Left lung (tissue), 4 donors: ENCODE measurements at regions not wholly inside any gene's neighbourhood (a gene's known extent, or its start where the extent isn't known, plus 50 kb on each side); places are given as distances from the start of the nearest gene placed in this dataset.

Experiments
- ATAC-seq: fragments of 200-7000 bp; cut with Tn5 transposase; one replicate; pipeline ENCODE4 v1.9.1; 2020; ENCODE audit warnings: moderate library complexity
- DNase-seq, 4 donors: peaks; one replicate each; pipeline ENCODE4 v3.0.0-alpha.2; 2013 to 2020
- H3K27ac ChIP-seq, 2 donors: fragments of 200-600 bp; sonication (generic) in 1 of 2; one replicate each; pipeline versions ENCODE4 v1.5.0 to v1.8.0; 2020 to 2021
- H3K27me3 ChIP-seq, 2 donors: fragments of 200-600 bp; sonication (generic) in 1 of 2; one replicate each; pipeline versions ENCODE4 v1.5.0 to v1.8.0; 2020 to 2021
- H3K36me3 ChIP-seq, 2 donors: fragments of 200-600 bp; sonication (generic) in 1 of 2; one replicate each; pipeline versions ENCODE4 v1.5.0 to v1.8.0; 2020 to 2021
- H3K4me1 ChIP-seq, 2 donors: fragments of 200-600 bp; one replicate each; pipeline ENCODE4 v1.8.0; 2021
- H3K4me3 ChIP-seq, 2 donors: fragments of 200-600 bp; sonication (generic) in 1 of 2; one replicate each; pipeline versions ENCODE4 v1.5.0 to v1.8.0; 2020 to 2021; ENCODE audit warnings: mild to moderate bottlenecking in 1 of 2
- H3K9me3 ChIP-seq, 2 donors: fragments of 200-600 bp; sonication (generic) in 1 of 2; one replicate each; pipeline versions ENCODE4 v1.5.0 to v1.8.0; 2020 to 2021
- intact Hi-C, 2 donors: fragments of 100-400 bp; cut with DNase I; formaldehyde crosslinking; loops; one replicate each; pipeline versions ENCODE4 v1.11.2 to v1.14.2; 2022
- TF ChIP-seq, protein P1 (sequence below), 2 donors: fragments of 200-600 bp; sonication (generic) in 1 of 2; IDR thresholded peaks; one replicate each; pipeline versions ENCODE4 v1.5.0 to v1.8.0; 2021; ENCODE audit warnings: antibody characterized with exemption in 2 of 2
- donor health status: DM: no; HTN: yes; CAD: no.
- donor health status: DM: no; HTN: no; CAD: no.

DNA sequence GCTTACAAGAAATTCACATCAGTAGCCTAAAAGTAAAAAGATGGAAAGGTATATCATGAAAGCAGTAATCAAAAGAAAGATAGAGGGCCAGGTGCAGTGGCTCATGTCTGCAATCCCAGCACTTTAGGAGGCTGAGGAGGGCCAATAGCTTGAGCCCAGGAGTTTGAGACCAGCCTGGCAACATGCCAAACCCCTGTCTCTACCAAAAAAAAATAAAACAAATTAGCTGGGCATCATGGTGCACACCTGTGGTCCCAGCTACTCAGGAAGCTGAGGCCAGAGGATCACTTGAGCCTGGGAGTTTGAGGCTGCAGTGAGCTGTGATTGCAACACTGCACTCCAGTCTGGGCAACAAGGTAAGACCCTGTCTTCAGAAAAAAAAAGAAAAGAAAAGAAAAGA, 55.5 kb downstream of the GSPT2 start:
- intact Hi-C loops, result no loop called here
- no peaks in the 10 kb centered on the region for H3K4me1 ChIP-seq
- TF ChIP-seq, protein P1, sequence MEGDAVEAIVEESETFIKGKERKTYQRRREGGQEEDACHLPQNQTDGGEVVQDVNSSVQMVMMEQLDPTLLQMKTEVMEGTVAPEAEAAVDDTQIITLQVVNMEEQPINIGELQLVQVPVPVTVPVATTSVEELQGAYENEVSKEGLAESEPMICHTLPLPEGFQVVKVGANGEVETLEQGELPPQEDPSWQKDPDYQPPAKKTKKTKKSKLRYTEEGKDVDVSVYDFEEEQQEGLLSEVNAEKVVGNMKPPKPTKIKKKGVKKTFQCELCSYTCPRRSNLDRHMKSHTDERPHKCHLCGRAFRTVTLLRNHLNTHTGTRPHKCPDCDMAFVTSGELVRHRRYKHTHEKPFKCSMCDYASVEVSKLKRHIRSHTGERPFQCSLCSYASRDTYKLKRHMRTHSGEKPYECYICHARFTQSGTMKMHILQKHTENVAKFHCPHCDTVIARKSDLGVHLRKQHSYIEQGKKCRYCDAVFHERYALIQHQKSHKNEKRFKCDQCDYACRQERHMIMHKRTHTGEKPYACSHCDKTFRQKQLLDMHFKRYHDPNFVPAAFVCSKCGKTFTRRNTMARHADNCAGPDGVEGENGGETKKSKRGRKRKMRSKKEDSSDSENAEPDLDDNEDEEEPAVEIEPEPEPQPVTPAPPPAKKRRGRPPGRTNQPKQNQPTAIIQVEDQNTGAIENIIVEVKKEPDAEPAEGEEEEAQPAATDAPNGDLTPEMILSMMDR (IDR thresholded peaks at IDR 0.05), result no peak
- H3K9me3 ChIP-seq, result no peaks in the 10 kb centered on the region
- H3K4me3 ChIP-seq, result no peak overlapping the region
- no peaks in the 10 kb centered on the region for H3K36me3 ChIP-seq
- H3K27ac ChIP-seq, result no peak overlapping the region
- no peak for ATAC-seq
- no peaks in the 10 kb centered on the region for H3K27me3 ChIP-seq
- no peak for DNase-seq

DNA sequence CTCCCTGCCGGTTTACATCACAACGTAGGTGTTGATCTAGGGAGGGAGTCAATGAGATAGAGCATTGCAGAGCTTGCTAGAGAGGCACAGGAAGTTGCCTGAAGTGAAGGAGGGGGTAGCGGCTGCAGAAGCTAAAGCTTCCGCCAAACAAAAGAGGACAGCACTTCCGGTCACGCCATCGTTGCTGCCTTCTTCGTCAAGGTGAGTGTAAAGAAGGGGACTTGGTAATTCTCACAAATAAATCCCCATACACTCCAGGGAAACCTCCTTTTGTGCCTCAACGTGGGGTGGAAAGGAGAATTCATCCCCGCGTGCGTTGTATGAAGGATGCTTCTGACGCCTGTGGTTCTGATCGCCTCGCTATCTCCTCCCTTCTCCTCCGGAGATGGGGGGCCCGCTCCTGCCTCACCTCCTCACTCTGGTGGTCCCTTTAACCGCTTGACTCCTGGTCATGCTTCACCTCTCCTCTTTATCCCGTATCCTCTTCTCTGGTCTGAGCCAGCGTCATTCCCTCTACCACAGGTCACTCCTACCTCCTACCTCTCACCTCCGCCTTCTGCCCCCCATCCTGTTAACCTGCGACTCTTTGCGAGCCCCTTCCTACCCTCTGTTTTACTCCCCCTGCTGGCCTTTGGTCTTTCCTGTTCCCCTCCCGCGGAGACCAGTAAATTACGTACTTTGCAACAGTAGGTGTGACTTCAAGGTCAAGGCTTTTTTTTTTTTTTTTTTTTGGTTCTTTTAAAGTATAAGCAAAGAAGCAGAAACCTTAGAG, 59.9 kb downstream of the GSPT2 start:
- intact Hi-C loops, result no loop called here
- Histone ChIP-seq H3K27me3 (no peaks in the 10 kb centered on the region), H3K36me3 (no peaks in the 10 kb centered on the region), H3K9me3 (no peaks in the 10 kb centered on the region), H3K27ac (peak overlapping the region in 1 of 2 donors; percentile 37), H3K4me3 (peak overlapping the region; percentile 37 to 53), H3K4me1 (no peaks in the 10 kb centered on the region)
- TF ChIP-seq, protein P1 (IDR thresholded peaks at IDR 0.05), result no peak
- ATAC-seq (peak; percentile 94), DNase-seq (peak in 3 of 4 donors; percentile 27 to 63 (median 60))

DNA sequence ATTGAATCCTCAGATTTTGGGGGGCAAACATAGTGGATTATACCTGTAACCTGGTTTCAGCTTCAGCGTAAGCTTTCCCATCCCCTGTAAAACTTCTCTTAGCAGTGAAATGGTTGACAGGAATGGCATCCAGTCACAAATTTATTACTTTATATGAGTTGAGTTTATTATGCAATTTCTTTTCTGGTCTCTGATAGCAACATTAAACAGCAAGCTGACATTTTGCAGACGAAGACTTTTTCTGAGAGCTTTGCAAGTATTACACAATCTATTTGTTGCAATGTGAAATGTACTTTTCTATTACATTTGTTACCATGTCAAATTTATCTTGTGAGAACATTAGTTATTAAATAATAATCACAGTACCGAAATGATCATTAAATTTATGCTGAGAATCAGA, 60.6 kb downstream of the GSPT2 start:
- TF ChIP-seq, protein P1 (IDR thresholded peaks at IDR 0.05), result no peak
- H3K27me3 ChIP-seq, result no peaks in the 10 kb centered on the region
- DNase-seq, result peak in 2 of 4 donors; percentile 20 to 32
- no peak for ATAC-seq
- peak overlapping the region in 1 of 2 donors; percentile 53 for H3K4me3 ChIP-seq
- intact Hi-C loops, result no loop called here
- H3K36me3 ChIP-seq, result no peaks in the 10 kb centered on the region
- H3K4me1 ChIP-seq, result no peaks in the 10 kb centered on the region
- no peaks in the 10 kb centered on the region for H3K9me3 ChIP-seq
- no peak overlapping the region for H3K27ac ChIP-seq

DNA sequence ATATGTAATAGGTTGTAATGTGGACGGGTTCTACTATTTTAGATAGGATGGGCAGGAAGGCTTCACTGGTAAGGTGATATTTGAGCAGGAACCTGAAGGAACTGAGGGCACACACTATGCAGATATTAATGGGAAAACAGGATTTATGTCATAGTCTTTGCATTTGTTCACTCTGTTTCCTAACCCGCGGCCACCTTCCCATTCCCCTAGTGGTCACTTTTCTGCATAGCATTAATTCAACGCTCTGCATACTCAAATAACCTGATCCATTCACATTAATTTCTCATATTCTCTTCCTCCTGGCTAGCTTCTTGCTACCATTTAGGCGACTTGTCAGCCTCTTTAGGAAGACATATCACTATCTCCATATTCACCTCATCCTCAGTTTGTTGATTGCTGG, 61.5 kb downstream of the GSPT2 start:
- Histone ChIP-seq H3K27ac (no peak overlapping the region), H3K4me1 (no peaks in the 10 kb centered on the region), H3K27me3 (no peaks in the 10 kb centered on the region), H3K4me3 (no peak overlapping the region), H3K9me3 (no peaks in the 10 kb centered on the region), H3K36me3 (no peaks in the 10 kb centered on the region)
- no peak for DNase-seq
- TF ChIP-seq, protein P1 (IDR thresholded peaks at IDR 0.05), result no peak
- ATAC-seq, result no peak
- intact Hi-C loops, result no loop called here

DNA sequence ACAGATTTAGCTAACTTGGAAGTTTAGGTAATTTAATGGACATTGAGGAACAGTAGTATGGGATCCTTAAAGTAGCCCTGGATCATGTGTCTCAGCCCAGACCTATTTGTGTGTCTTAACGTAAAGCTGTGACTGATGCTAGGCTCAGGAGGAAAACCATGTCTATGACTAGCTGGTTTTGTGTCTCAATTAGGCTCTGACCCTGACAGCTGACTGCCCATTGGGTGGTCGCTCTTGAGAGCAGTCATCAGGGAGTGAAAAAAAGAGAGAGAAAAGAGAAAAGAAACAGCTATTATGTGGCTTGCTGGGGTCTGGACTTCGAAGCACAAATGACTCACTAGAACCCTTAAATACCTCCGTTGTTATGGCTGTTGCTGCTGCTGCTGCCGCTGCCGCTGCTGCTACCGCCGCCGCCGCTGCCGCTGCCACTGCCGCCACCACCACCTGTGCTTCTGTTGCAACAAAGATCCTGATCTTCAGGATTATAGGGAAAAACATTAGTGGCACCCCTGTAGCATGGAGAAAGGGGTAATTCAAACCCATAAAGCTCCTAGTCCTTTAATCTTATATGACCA, 70.7 kb downstream of the GSPT2 start:
- Histone ChIP-seq H3K27ac (no peak overlapping the region), H3K4me3 (no peak overlapping the region), H3K9me3 (no peaks in the 10 kb centered on the region), H3K36me3 (no peaks in the 10 kb centered on the region), H3K27me3 (no peaks in the 10 kb centered on the region), H3K4me1 (no peaks in the 10 kb centered on the region)
- intact Hi-C loops, result no loop called here
- ATAC-seq (no peak), DNase-seq (no peak)
- TF ChIP-seq, protein P1 (IDR thresholded peaks at IDR 0.05), result no peak
